Activated CD8-positive, alpha-beta T cell treated with anti-CD3 and anti-CD28 coated beads for 36 hours (primary cell): ENCODE measurements at regions not wholly inside any gene's neighbourhood (a gene's known extent, or its start where the extent isn't known, plus 50 kb on each side); places are given as distances from the start of the nearest gene placed in this dataset.

Experiments used
- ATAC-seq: fragments of 200-7000 bp; cut with Tn5 transposase; one replicate; pipeline ENCODE4 v1.10.0; 2021; ENCODE audit warnings: mild to moderate bottlenecking, moderate library complexity
- CTCF ChIA-PET: fragments of 350-600 bp; sonication (Branson Sonifier 250); formaldehyde crosslinking; loops from one replicate; lab custom pipeline; 2021; ENCODE audit warnings: antibody characterized with exemption; lab: Charles Lee
- POLR2A ChIA-PET: fragments of 350-600 bp; sonication (Branson Sonifier 250); formaldehyde crosslinking; loops from one replicate; lab custom pipeline; 2021; ENCODE audit warnings: antibody characterized with exemption; lab: Charles Lee
- DNase-seq: peaks from one replicate; pipeline ENCODE4 v3.0.0-alpha.2; 2020
- H3K27ac Mint-ChIP-seq: one replicate; pipeline ENCODE4 v1.8.0; 2021; ENCODE audit warnings: mild to moderate bottlenecking, mixed read lengths
- H3K27me3 Mint-ChIP-seq: one replicate; pipeline ENCODE4 v1.8.0; 2021; ENCODE audit warnings: mixed read lengths
- H3K36me3 Mint-ChIP-seq: one replicate; pipeline ENCODE4 v1.8.0; 2021; ENCODE audit warnings: low read depth, mixed read lengths
- H3K4me1 Mint-ChIP-seq: one replicate; pipeline ENCODE4 v1.8.0; 2021; ENCODE audit warnings: low read depth, mixed read lengths
- H3K4me3 Mint-ChIP-seq: one replicate; pipeline ENCODE4 v1.8.0; 2021; ENCODE audit warnings: mild to moderate bottlenecking, moderate library complexity, mixed read lengths
- H3K9me3 Mint-ChIP-seq: one replicate; pipeline ENCODE4 v1.8.0; 2021; ENCODE audit warnings: mixed read lengths
- intact Hi-C: fragments of 100-400 bp; cut with micrococcal nuclease; formaldehyde crosslinking; loops from one replicate; pipeline ENCODE4 v1.10.0; 2022
- TF ChIP-seq, protein P1 (sequence below): fragments of 200-600 bp; IDR thresholded peaks from one replicate; pipeline ENCODE4 v1.8.0; 2022; ENCODE audit warnings: antibody characterized with exemption, mild to moderate bottlenecking

DNA sequence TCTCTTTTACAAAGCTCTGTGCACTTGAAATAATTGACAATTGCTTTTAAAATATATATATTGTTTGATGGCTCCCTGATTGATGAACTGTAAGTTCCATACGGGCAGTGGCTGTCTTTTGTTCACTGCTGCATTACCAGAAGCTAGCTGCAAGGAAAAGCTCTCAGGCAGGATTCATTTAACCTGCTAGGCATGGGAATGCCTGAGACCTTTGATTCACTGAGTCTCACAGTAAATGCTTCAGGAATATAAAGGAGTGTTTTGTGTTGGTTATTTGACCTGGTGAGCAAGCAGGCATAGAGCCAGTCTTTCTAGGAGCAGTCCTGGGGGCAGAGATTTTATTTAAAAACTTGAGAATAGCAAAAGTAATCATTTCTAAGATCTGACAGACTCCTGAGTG lies 193.2 kb upstream of the ITGA4 start:
- H3K4me3 Mint-ChIP-seq = no peak overlapping the region
- DNase-seq = no peak
- peaks cover 52% of the 10 kb centered on the region for H3K4me1 Mint-ChIP-seq
- no peak overlapping the region for H3K27ac Mint-ChIP-seq
- peaks cover 7% of the 10 kb centered on the region for H3K9me3 Mint-ChIP-seq
- POLR2A ChIA-PET = no interaction called here
- CTCF ChIA-PET = no interaction called here
- no peak for ATAC-seq
- no peaks in the 10 kb centered on the region for H3K27me3 Mint-ChIP-seq
- peaks cover 17% of the 10 kb centered on the region for H3K36me3 Mint-ChIP-seq
- TF ChIP-seq, protein P1, sequence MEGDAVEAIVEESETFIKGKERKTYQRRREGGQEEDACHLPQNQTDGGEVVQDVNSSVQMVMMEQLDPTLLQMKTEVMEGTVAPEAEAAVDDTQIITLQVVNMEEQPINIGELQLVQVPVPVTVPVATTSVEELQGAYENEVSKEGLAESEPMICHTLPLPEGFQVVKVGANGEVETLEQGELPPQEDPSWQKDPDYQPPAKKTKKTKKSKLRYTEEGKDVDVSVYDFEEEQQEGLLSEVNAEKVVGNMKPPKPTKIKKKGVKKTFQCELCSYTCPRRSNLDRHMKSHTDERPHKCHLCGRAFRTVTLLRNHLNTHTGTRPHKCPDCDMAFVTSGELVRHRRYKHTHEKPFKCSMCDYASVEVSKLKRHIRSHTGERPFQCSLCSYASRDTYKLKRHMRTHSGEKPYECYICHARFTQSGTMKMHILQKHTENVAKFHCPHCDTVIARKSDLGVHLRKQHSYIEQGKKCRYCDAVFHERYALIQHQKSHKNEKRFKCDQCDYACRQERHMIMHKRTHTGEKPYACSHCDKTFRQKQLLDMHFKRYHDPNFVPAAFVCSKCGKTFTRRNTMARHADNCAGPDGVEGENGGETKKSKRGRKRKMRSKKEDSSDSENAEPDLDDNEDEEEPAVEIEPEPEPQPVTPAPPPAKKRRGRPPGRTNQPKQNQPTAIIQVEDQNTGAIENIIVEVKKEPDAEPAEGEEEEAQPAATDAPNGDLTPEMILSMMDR = no peak
- intact Hi-C loops = no loop called here

DNA sequence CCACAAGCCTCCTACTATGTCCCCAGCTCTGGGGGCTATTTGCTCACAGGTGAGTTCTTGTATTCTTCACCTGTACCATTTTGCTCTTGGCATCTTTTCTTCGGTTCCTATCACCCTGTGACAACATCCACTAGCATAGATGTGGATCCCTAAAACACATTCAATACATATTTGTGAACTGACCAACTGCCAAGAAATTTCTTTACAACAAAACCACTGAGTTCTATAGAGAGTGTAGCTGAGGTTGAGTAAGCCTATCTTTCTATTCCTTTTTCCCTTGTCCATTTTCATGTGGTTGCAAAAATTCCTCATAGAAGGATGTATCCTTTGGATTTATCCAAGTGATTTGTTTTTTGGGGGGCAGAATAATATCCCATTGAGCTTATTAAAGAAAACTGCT lies 192.7 kb upstream of the ITGA4 start:
- peaks cover 54% of the 10 kb centered on the region for H3K4me1 Mint-ChIP-seq
- DNase-seq (no peak), ATAC-seq (no peak)
- TF ChIP-seq, protein P1 = no peak
- peaks cover 17% of the 10 kb centered on the region for H3K36me3 Mint-ChIP-seq
- ChIA-PET POLR2A (no interaction called here), CTCF (no interaction called here)
- H3K27me3 Mint-ChIP-seq = no peaks in the 10 kb centered on the region
- intact Hi-C loops = no loop called here
- no peak overlapping the region for H3K4me3 Mint-ChIP-seq
- H3K9me3 Mint-ChIP-seq = peaks cover 7% of the 10 kb centered on the region
- no peak overlapping the region for H3K27ac Mint-ChIP-seq

DNA sequence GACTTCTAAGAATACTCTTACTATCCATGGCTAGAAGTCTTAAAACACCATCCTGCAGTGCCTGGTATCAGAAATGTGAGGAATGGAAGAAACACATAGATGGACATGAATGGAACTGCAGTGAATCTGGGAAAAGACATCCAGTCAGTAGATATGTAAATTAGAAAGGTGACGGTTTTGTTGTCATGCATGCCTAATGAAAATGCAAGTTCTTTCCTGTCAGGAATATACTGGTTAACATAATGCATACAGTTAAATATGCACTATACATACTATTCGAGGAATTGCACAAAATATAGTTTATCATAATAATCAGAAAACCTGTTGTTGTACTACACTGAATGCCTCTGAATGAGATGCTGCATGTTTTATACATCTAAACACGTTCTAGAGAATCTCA lies 190.6 kb upstream of the ITGA4 start:
- TF ChIP-seq, protein P1 = no peak
- DNase-seq (no peak), ATAC-seq (no peak)
- Mint-ChIP-seq H3K36me3 (peaks cover 18% of the 10 kb centered on the region), H3K4me3 (no peak overlapping the region), H3K9me3 (peaks cover 7% of the 10 kb centered on the region), H3K27me3 (no peaks in the 10 kb centered on the region), H3K4me1 (peaks cover 54% of the 10 kb centered on the region), H3K27ac (no peak overlapping the region)
- POLR2A ChIA-PET = no interaction called here
- CTCF ChIA-PET = interaction anchor here (1.7 kb wide), 1 partner anchor 20 kb away, joined by 3 read pairs; no protein-coding TSS in a partner anchor
- intact Hi-C loops = no loop called here

DNA sequence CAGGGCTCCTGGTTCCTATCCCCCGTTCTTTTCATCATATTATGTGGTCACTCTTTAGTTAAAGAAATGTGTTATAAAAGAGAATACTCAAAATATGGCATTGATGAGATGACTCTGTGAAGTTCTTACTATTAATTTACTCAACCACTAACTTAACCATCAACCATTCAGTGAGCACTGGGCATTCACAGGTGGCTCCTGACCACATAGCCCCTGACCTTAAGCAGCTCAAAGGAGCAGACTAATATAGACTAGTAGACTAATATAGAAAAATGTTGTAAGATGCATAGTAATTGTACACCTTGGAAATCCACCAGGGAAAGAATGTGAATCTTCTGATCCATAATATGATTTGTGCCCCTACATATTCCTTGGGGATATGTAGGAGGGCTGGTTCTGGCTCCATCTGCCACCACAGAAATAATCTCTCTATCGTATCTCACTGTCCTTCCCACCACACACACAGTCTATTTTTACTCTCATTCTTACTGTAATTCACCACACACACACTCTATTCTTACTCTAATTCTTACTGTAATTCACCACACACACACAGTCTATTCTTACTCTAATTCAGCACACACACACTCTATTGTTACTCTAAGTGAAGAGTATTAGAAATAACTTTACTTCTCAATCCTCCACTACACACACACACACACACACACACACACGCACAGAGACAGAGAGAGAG lies 188.9 kb upstream of the ITGA4 start:
- ATAC-seq (peak; percentile 57), DNase-seq (no peak)
- no peak overlapping the region for H3K4me3 Mint-ChIP-seq
- ChIA-PET CTCF (interaction anchor here (1.1 to 1.7 kb wide), 2 partner anchors 22 to 34 kb away, joined by 3 read pairs; no protein-coding TSS in a partner anchor), POLR2A (no interaction called here)
- intact Hi-C loops = no loop called here
- H3K27ac Mint-ChIP-seq = no peak overlapping the region
- peaks cover 22% of the 10 kb centered on the region for H3K36me3 Mint-ChIP-seq
- TF ChIP-seq, protein P1 = no peak
- peaks cover 7% of the 10 kb centered on the region for H3K9me3 Mint-ChIP-seq
- peaks cover 48% of the 10 kb centered on the region for H3K4me1 Mint-ChIP-seq
- H3K27me3 Mint-ChIP-seq = no peaks in the 10 kb centered on the region

DNA sequence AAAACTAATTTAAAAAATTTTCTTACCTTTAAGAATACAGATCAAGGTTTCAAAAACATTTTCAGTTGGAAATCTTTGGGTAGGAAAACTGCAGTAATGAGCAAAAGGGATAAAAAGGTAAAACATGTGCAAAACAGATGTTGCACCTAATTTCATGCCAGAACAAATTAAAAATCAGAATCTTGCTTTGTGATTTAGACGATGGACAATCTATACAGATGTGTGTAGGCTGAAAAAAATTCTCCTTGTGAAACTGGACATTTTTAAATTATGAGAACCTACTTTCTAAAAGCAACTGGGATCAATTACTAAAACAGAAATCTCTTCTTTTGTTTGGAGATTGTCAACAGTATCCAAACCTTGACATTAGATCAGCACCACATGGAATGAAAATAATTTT lies 183.2 kb upstream of the ITGA4 start:
- Mint-ChIP-seq H3K27ac (no peak overlapping the region), H3K36me3 (peaks cover 7% of the 10 kb centered on the region), H3K9me3 (no peaks in the 10 kb centered on the region), H3K4me3 (no peak overlapping the region), H3K4me1 (peaks cover 58% of the 10 kb centered on the region), H3K27me3 (no peaks in the 10 kb centered on the region)
- DNase-seq = no peak
- ChIA-PET POLR2A (no interaction called here), CTCF (interaction anchor here (1.5 kb wide), 1 partner anchor 28 kb away, joined by 3 read pairs; no protein-coding TSS in a partner anchor)
- intact Hi-C loops = no loop called here
- TF ChIP-seq, protein P1 = no peak
- no peak for ATAC-seq
